ENCODE measurements at regions not wholly inside any gene's neighbourhood (a gene's known extent, or its start where the extent isn't known, plus 50 kb on each side); places are given as distances from the start of the nearest gene placed in this dataset.
"Not testable (repeated sequence)": the region's sequence is repeated elsewhere in the genome, so short reads cannot be mapped to it uniquely, and the experiment has no call there.

DNA sequence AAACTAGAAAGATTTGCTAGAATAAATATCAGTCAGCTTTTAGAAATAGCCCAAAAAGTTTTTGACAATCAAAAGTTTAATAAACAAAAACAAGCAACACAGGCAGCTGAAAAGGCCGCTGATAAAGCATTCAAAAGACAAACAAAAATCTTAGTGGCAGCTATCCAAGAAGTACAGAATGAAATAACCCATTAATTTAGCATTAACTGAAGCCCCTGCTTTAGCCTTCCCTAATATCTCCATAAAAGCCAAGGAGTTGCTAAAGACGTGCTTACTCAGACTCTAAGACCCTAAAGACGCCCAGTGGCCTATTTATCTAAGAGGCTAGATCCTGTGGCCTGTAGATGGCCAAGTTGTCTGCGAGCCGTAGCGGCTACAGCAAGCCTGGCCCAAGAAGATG lies 123.5 kb upstream of the DEFB108B start:
- H3K27ac Mint-ChIP-seq; H3K9me3 Mint-ChIP-seq; H3K4me1 Mint-ChIP-seq (ENCODE audit: low read depth); H3K4me3 Mint-ChIP-seq; H3K36me3 Mint-ChIP-seq (ENCODE audit: low read depth): not testable (repeated sequence)
- H3K27me3 Mint-ChIP-seq (ENCODE audit: low read depth) = peaks cover 14% of the 10 kb centered on the region

DNA sequence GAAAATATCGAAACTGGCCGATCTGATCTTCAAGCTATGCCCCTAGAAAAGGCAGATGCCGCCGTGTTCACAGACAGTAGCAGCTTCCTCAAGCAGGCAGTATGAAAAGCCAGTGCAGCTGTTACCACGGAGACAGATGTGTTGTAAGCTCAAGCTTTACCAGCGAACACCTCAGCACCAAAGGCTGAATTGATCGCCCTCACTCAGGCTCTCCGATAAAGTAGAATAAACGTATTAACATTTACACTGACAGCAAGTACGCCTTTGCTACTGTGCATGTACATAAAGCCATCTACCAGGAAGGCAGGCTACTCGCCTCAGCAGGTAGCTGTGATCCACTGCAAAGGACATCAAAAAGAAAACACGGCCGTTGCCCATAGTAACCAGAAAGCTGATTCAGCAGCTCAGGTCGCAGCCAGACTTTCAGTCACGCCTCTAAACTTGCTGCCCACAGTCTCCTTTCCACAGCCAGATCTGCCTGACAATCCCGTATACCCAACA lies 122.8 kb upstream of the DEFB108B start:
- not testable (repeated sequence) for H3K27ac Mint-ChIP-seq; H3K9me3 Mint-ChIP-seq; H3K4me1 Mint-ChIP-seq (ENCODE audit: low read depth); H3K36me3 Mint-ChIP-seq (ENCODE audit: low read depth); H3K4me3 Mint-ChIP-seq
- H3K27me3 Mint-ChIP-seq (ENCODE audit: low read depth) = peaks cover 14% of the 10 kb centered on the region

DNA sequence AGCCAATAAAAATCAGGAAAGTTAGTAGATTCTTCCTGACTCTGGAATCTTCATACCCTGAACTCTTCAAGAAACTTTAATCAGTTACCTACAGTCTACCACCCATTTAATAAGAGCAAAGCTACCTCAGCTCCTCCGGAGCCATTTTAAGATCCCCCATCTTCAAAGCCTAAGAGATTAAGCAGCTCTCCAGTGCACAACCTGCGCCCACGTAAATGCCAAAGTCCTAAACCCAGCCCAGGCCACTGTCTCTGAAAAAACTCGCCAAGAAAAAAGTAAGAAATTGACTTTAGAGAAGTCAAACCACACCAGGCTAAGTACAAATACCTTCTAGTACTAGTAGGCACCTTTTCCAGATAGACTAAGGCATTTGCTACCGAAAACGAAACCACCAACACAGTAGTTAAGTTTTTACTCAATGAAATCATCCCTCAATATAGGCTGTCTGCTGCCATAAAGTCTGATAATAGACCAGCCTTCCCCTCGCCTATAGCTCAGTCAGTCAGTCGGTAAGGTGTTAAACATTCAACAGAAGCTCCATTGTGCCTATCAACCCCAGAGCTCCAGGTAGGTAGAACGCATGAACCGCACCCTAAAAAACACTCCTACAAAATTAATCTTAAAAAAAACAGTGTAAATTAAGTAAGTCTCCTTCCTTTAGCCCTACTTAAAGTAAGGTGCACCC lies 122.2 kb upstream of the DEFB108B start:
- not testable (repeated sequence) for H3K27ac Mint-ChIP-seq; H3K4me3 Mint-ChIP-seq; H3K4me1 Mint-ChIP-seq (ENCODE audit: low read depth); H3K36me3 Mint-ChIP-seq (ENCODE audit: low read depth); H3K9me3 Mint-ChIP-seq
- H3K27me3 Mint-ChIP-seq (ENCODE audit: low read depth) = peaks cover 14% of the 10 kb centered on the region

- H3K36me3 Mint-ChIP-seq (ENCODE audit: low read depth); H3K27ac Mint-ChIP-seq; H3K4me1 Mint-ChIP-seq (ENCODE audit: low read depth); H3K4me3 Mint-ChIP-seq; H3K9me3 Mint-ChIP-seq; H3K27me3 Mint-ChIP-seq (ENCODE audit: low read depth): not testable (repeated sequence)
Observed at GRCh38 chr11:71712350-71712749, 120.7 kb upstream of the DEFB108B start.

DNA sequence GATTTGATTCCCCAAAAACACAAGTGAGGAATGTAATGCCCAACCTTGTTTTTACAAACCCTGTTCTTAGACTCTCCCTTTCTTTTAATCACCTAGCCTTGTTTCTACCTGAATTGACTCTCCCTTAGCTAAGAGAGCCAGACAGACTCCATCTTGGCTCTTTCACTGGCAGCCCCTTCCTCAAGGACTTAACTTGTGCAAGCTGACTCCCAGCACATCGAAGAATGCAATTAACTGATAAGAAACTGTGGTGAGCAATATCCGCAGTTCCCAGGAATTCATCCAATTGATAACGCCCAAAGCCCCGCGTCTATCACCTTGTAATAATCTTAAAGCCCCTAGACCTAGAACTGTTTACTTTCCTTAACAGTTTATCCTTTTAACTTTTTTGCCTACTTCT lies 120.2 kb upstream of the DEFB108B start:
- H3K4me3 Mint-ChIP-seq; H3K4me1 Mint-ChIP-seq (ENCODE audit: low read depth); H3K27me3 Mint-ChIP-seq (ENCODE audit: low read depth); H3K9me3 Mint-ChIP-seq; H3K36me3 Mint-ChIP-seq (ENCODE audit: low read depth); H3K27ac Mint-ChIP-seq: not testable (repeated sequence)

DNA sequence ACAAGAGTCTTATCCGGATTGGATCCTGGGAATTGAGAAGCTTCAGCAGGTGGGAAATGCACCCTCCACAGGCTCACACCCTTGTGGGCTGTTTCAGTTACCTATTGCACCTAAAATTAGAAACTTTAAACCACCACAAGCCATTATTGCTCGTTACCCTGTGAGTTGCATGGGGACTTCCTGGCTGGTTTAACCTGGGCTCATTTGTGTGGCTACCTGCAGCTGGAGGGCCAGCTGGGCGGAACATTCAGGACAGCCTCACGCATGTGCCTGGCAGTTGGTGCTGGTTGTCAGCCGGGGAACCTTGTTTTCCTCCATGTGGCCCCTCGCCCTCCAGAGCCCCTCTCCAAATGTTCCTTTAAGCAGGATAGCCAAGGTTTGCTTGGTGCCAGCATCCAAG lies 118.5 kb upstream of the DEFB108B start:
- H3K27ac Mint-ChIP-seq = not testable (repeated sequence)

DNA sequence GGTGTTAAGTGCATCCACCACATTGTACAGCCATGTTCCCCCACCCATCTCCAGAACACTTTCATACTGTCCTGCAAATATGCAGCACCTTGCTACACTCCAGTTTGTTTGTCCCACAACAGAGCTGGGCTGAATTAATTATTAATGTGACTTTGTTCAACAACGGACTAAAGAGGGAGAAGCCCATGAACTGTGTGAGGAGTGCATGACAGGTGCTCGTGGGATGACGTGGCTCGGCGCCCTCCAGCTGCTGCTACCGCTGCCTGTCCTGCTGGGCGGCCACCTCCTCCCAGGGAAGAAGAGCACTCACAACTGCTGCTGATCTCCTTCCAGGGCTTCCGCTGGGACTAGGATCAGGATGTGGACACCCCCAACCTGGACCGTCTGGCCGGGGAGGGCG lies 111.2 kb upstream of the DEFB108B start:
- not testable (repeated sequence) for H3K4me1 Mint-ChIP-seq (ENCODE audit: low read depth); H3K4me3 Mint-ChIP-seq; H3K27ac Mint-ChIP-seq; H3K9me3 Mint-ChIP-seq; H3K36me3 Mint-ChIP-seq (ENCODE audit: low read depth)
- peaks cover 11% of the 10 kb centered on the region for H3K27me3 Mint-ChIP-seq (ENCODE audit: low read depth)

More for the DNA sequence above, 118.5 kb upstream of the DEFB108B start:
- not testable (repeated sequence) for H3K4me1 Mint-ChIP-seq (ENCODE audit: low read depth); H3K4me3 Mint-ChIP-seq; H3K27me3 Mint-ChIP-seq (ENCODE audit: low read depth); H3K36me3 Mint-ChIP-seq (ENCODE audit: low read depth); H3K9me3 Mint-ChIP-seq

DNA sequence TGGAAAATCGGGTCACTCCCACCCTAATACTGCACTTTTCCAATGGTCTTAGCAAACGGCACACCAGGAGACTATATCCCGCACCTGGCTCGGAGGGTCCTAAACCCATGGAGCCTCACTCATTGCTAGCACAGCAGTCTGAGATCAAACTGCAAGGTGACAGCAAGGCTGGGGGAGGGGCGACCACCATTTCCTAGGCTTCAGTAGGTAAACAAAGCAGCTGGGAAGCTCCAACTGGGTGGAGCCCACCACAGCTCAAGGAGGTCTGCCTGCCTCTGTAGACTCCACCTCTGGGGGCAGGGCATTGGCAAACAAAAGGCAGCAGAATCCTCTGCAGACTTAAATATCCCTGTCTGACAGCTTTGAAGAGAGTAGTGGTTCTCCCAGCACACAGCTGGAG lies 109.0 kb upstream of the DEFB108B start:
- not testable (repeated sequence) for H3K9me3 Mint-ChIP-seq; H3K36me3 Mint-ChIP-seq (ENCODE audit: low read depth); H3K27ac Mint-ChIP-seq; H3K4me1 Mint-ChIP-seq (ENCODE audit: low read depth); H3K4me3 Mint-ChIP-seq
- peaks cover 15% of the 10 kb centered on the region for H3K27me3 Mint-ChIP-seq (ENCODE audit: low read depth)

DNA sequence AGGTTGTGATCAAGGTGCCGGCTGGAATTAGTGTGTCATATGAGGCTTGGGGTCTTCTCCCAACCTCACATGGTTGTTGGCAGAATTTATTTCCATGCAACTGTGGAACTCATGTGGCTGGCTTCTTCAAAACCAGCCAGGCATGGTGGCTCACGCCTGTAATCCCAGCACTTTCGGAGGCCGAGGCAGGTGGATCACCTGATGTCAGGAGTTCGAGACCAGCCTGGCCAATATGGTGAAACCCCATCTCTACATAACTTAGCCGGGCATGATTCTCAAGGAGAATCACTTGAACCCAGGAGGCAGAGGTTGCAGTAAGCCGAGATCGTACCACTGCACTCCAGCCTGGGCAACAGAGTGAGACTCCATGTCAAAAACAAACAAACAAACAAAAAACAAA lies 102.3 kb upstream of the DEFB108B start:
- not testable (repeated sequence) for H3K27ac Mint-ChIP-seq; H3K9me3 Mint-ChIP-seq; H3K36me3 Mint-ChIP-seq (ENCODE audit: low read depth); H3K4me1 Mint-ChIP-seq (ENCODE audit: low read depth); H3K27me3 Mint-ChIP-seq (ENCODE audit: low read depth); H3K4me3 Mint-ChIP-seq

- not testable (repeated sequence) for H3K36me3 Mint-ChIP-seq (ENCODE audit: low read depth); H3K4me1 Mint-ChIP-seq (ENCODE audit: low read depth)
Observed at GRCh38 chr11:71734368-71734767, 98.6 kb upstream of the DEFB108B start.

DNA sequence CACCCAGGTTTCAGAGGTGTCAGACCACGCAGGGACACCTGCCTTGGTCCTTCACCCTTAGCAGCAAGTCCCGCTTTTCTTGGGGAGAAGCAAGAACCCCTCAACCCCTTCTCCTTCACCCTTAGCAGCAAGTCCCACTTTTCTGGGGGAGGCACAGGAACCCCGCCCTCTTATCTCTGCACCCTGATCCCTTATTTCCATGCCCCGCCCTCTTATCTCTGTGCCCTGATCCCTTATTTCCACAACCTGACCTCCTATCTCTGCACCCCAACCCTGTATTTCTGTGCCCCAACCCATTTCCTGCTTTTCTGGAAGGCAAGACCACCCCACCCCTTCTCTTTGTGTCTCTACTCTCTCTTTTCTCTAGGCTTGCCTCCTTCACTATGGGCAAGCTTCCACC lies 94.7 kb upstream of the DEFB108B start:
- not testable (repeated sequence) for H3K27me3 Mint-ChIP-seq (ENCODE audit: low read depth); H3K27ac Mint-ChIP-seq; H3K4me1 Mint-ChIP-seq (ENCODE audit: low read depth); H3K4me3 Mint-ChIP-seq; H3K36me3 Mint-ChIP-seq (ENCODE audit: low read depth); H3K9me3 Mint-ChIP-seq

More at GRCh38 chr11:71734368-71734767, 98.6 kb upstream of the DEFB108B start:
- H3K27ac Mint-ChIP-seq; H3K9me3 Mint-ChIP-seq; H3K27me3 Mint-ChIP-seq (ENCODE audit: low read depth); H3K4me3 Mint-ChIP-seq: not testable (repeated sequence)

GRCh38 chr11:71743385-71743784 lies 89.6 kb upstream of the DEFB108B start:
- not testable (repeated sequence) for H3K27ac Mint-ChIP-seq; H3K36me3 Mint-ChIP-seq (ENCODE audit: low read depth); H3K4me3 Mint-ChIP-seq; H3K9me3 Mint-ChIP-seq; H3K4me1 Mint-ChIP-seq (ENCODE audit: low read depth)
- H3K27me3 Mint-ChIP-seq (ENCODE audit: low read depth) = peaks cover 16% of the 10 kb centered on the region

DNA sequence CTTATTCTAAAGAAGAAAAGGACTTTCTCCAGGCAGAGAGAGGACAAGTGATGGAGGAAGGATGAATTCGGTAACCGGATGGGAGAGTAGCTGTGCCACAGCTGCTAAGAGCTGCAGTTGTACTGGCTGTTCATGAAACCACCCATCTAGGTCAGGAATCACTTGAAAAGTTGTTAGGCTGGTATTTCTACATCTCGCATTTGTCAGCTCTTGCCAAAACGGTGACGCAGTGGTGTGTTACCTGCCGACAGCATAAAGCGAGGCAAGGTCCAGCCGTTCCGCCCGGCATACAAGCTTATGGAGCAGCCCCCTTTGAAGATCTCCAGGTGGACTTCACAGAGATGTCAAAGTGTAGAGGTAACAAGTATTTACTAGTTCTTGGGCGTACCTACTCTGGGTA lies 87.3 kb upstream of the DEFB108B start:
- not testable (repeated sequence) for H3K36me3 Mint-ChIP-seq (ENCODE audit: low read depth); H3K27ac Mint-ChIP-seq; H3K9me3 Mint-ChIP-seq; H3K4me3 Mint-ChIP-seq; H3K4me1 Mint-ChIP-seq (ENCODE audit: low read depth)
- peaks cover 35% of the 10 kb centered on the region for H3K27me3 Mint-ChIP-seq (ENCODE audit: low read depth)

- H3K27ac Mint-ChIP-seq; H3K9me3 Mint-ChIP-seq; H3K36me3 Mint-ChIP-seq (ENCODE audit: low read depth); H3K4me1 Mint-ChIP-seq (ENCODE audit: low read depth); H3K4me3 Mint-ChIP-seq: not testable (repeated sequence)
- peaks cover 37% of the 10 kb centered on the region for H3K27me3 Mint-ChIP-seq (ENCODE audit: low read depth)
Observed at GRCh38 chr11:71746263-71746662, 86.7 kb upstream of the DEFB108B start.

DNA sequence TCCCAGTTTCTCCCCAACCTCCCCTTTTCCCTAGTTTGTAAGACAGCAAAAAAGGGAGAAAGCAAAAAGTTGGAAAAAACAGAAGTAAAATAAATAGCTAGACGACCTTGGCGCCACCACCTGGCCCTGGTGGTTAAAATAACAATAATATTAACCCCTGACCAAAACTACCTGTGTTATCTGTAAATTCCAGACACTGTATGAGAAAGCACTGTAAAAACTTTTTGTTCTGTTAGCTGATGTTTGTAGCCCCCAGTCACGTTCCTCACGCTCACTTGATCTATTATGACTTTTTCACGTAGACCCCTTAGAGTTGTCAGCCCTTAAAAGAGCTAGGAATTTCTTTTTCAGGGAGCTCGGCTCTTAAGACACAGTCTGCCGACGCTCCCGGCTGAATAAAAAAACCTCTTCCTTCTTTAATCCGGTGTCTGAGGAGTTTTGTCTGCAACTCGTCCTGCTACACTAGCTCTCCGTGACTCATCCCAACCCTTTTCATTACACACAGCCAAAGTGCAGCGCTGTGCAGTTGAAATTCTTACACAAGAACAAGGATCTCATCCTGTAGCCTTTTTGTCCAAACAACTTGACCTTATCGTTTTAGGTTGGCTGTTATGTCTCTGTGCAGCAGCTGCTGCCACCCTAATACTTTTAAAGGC lies 83.9 kb upstream of the DEFB108B start:
- H3K27me3 Mint-ChIP-seq (ENCODE audit: low read depth) = peaks cover 42% of the 10 kb centered on the region
- not testable (repeated sequence) for H3K4me3 Mint-ChIP-seq; H3K36me3 Mint-ChIP-seq (ENCODE audit: low read depth); H3K9me3 Mint-ChIP-seq; H3K27ac Mint-ChIP-seq; H3K4me1 Mint-ChIP-seq (ENCODE audit: low read depth)

GRCh38 chr11:71750908-71751307 lies 82.1 kb upstream of the DEFB108B start:
- not testable (repeated sequence) for H3K36me3 Mint-ChIP-seq (ENCODE audit: low read depth); H3K4me1 Mint-ChIP-seq (ENCODE audit: low read depth); H3K4me3 Mint-ChIP-seq; H3K27ac Mint-ChIP-seq; H3K9me3 Mint-ChIP-seq
- H3K27me3 Mint-ChIP-seq (ENCODE audit: low read depth) = peaks cover 39% of the 10 kb centered on the region
